ENCODE measurements at regions not wholly inside any gene's neighbourhood (a gene's known extent, or its start where the extent isn't known, plus 50 kb on each side); places are given as distances from the start of the nearest gene placed in this dataset.

GRCh38 chr17:5841862-5842261, 228.3 kb upstream of the WSCD1 start:
- H3K4me3 ChIP-seq (ENCODE audit: control insufficient read depth, low read depth, low read length), result no peak overlapping the region
- no peak for TF ChIP-seq CTCF (IDR thresholded peaks at IDR 0.05; ENCODE audit: control insufficient read depth, insufficient read depth, low read depth, low read length, missing control alignments)
- no peak for DNase-seq (ENCODE audit: low read depth)

GRCh38 chr17:5843366-5844026, 226.7 kb upstream of the WSCD1 start:
- no peak for TF ChIP-seq CTCF (IDR thresholded peaks at IDR 0.05; ENCODE audit: control insufficient read depth, insufficient read depth, low read depth, low read length, missing control alignments)
- H3K4me3 ChIP-seq (ENCODE audit: control insufficient read depth, low read depth, low read length), result no peak overlapping the region
- no peak for DNase-seq (ENCODE audit: low read depth)

- TF ChIP-seq CTCF (IDR thresholded peaks at IDR 0.05; ENCODE audit: control insufficient read depth, insufficient read depth, low read depth, low read length, missing control alignments), result no peak
- no peak for DNase-seq (ENCODE audit: low read depth)
- no peak overlapping the region for H3K4me3 ChIP-seq (ENCODE audit: control insufficient read depth, low read depth, low read length)
These were observed 224.2 kb upstream of the WSCD1 start for GRCh38 chr17:5846001-5846400.

- no peak overlapping the region for H3K4me3 ChIP-seq (ENCODE audit: control insufficient read depth, low read depth, low read length)
- DNase-seq (ENCODE audit: low read depth), result no peak
- no peak for TF ChIP-seq CTCF (IDR thresholded peaks at IDR 0.05; ENCODE audit: control insufficient read depth, insufficient read depth, low read depth, low read length, missing control alignments)
These were observed 215.2 kb upstream of the WSCD1 start for GRCh38 chr17:5854871-5855554.

- no peak for TF ChIP-seq CTCF (IDR thresholded peaks at IDR 0.05; ENCODE audit: control insufficient read depth, insufficient read depth, low read depth, low read length, missing control alignments)
These were observed 208.9 kb upstream of the WSCD1 start for GRCh38 chr17:5861246-5861645.

GRCh38 chr17:5861854-5862253, 208.3 kb upstream of the WSCD1 start:
- H3K4me3 ChIP-seq (ENCODE audit: control insufficient read depth, low read depth, low read length), result no peak overlapping the region
- no peak for DNase-seq (ENCODE audit: low read depth)
- no peak for TF ChIP-seq CTCF (IDR thresholded peaks at IDR 0.05; ENCODE audit: control insufficient read depth, insufficient read depth, low read depth, low read length, missing control alignments)

More at GRCh38 chr17:5861246-5861645, 208.9 kb upstream of the WSCD1 start:
- H3K4me3 ChIP-seq (ENCODE audit: control insufficient read depth, low read depth, low read length), result no peak overlapping the region
- no peak for DNase-seq (ENCODE audit: low read depth)
